GM21529 (cell line): ENCODE measurements at regions not wholly inside any gene's neighbourhood (a gene's known extent, or its start where the extent isn't known, plus 50 kb on each side); places are given as distances from the start of the nearest gene placed in this dataset.

Experiments used
- ATAC-seq: cut with Tn5 transposase; IDR thresholded peaks from one replicate; pipeline ENCODE4 v1.9.1; 2021; ENCODE audit not compliant: unreplicated experiment

DNA sequence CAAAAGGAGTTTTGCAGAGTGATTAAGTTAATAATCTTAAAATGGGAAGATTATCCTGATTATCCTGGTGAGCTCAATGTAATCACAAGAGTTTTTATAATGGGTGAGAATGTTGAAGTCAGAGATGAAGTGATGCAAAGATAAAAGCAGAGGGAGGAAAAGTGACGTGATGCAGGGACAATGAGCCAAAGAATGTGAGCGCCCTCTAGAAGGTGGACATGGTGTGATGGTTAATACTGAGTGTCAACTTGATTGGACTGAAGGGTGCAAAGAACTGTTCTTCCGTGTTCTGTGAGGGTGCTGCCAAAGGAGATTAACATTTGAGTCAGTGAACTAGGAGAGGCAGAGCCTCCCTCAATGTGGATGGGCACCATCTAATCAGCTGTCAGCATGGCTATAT lies 569.6 kb upstream of the AGTR1 start:
- ATAC-seq, result no peak

DNA sequence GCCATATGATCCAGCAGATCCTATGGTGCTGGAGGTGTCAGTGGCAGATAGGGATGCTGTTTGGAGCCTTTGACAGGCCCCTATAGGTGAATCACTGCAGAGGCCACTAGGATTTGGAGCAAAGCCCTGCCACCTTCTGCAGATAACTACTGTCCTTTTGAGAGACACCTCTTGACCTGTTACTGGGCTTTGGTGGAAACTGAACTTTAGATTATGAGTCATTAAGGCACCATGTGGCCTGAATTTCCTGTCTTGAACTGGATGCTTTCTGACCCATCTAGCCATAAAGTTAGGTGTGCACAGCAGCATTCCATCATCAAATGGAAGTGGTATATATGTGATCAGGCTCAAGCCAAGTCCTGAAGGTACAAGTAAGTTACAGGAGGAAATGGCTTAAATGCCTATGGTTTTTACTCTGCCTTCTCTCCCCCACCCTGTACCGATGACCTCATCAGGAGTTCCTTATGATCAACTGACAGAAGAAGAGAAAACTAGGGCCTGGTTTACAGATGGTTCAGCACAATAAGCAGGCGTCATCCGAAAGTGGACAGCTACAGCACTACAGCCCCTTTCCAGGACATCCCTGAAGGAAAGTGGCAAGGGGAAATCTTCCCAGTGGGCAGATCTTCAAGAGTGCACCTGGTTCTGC lies 565.6 kb upstream of the AGTR1 start:
- ATAC-seq, result no peak

DNA sequence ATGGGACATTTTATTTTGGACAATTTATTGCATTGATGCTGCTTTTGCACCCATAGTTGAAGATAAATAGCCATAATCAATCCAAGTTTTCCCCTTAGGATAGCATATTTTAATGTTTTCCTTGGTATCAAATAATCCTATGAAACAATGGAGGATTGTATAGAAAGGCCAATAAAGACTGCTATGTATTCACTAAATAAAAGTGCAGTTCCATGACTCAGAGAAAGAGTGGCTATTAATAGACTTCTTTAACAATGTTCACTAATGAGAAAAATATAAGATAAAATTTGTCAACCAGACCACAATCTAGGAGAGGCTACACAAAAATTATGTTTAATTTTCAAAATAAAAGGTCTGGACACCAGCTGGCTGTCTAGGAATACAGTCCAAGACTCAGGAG lies 560.9 kb upstream of the AGTR1 start:
- no peak for ATAC-seq

DNA sequence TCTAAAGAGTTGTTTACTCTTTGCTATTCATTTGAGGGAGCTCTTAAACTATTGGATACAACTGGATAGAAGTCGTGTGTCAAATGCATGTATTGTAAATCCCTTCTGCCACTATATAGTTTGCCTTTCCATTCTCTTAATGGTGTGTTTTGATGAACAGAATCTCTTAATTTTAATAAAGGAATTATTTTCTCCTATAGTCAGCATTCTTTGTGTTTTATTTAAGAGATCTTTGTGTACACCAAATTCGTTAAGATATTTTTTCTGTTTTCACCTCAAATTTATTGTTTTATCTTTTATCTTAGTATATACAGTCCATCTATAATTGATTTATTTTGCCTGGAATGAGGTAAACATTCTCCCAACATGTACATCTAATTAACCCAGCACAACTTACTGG lies 551.5 kb upstream of the AGTR1 start:
- ATAC-seq, result no peak

DNA sequence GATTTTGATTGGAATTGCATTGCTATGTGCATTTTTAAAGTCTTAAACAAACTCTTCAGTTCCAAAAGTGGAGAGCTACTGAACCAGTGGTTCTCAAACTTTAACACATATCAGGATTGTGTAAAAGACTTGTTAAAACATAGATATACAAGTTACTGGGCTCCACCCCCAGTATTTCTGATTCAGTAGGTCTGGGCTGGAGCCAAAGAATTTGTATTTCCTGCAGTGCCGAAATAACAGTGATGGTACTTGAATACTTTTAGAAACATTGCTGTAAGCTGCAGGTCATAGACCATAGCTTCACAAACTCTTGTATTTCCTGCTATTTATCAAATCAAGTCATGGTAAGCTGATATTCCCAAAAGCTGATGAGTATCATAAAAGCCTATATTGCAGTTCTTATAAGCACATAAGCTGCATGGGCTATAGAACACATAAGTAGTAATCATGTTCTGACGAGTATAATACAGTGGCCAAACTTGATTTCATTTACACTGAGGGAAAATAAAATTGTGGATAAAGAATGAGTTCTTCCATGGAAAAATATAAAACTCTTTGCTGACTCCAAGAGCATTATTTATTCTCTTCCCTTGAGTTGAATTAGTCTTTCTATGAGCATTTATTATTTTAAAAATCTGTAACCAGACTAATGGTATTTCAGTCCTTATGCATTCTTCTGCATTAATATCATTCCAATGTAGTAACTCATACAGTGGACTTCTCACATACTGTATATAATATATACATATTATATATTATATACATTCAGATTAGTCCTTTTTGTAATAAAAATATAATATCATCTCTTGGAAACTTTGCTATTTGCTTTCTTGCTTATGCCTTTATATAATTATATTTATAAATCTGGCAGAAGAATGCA lies 550.5 kb upstream of the AGTR1 start:
- no peak for ATAC-seq

DNA sequence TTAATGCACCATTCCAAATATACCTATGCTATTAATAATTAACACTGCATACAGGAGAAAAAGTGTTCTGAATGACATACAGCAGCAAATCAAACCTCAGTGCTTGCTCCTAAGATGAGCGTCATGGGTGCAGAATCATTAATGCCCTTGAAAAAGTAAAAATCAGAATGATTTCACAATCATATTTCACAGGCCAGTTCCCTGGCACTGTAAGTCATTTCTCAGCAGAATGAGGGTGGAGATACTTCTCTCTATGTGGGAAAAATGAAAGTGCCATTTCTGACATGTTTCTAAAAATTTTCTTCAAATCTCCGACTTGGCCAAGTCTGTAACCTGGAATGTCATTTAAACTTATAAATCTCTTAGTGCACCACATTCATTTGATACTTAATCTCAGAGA lies 549.8 kb upstream of the AGTR1 start:
- no peak for ATAC-seq

DNA sequence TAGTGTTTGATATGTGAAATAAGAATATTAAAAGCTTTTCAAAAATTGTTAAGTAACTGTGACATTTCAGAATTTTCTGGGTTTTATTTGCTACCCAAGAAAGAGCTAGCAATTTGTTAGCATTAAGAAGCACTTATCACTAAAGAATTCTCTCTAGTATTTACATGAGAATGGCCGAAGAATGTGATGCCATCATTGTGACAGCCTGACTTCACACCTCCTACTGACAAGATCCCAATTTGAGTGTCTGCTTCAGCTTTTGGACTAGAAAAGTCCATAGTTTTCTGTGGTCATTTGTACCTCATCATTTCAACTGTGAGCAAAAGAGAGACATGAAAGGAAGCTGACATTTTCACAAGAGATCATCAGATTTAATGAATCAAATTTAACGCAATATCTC lies 548.1 kb upstream of the AGTR1 start:
- ATAC-seq, result no peak

DNA sequence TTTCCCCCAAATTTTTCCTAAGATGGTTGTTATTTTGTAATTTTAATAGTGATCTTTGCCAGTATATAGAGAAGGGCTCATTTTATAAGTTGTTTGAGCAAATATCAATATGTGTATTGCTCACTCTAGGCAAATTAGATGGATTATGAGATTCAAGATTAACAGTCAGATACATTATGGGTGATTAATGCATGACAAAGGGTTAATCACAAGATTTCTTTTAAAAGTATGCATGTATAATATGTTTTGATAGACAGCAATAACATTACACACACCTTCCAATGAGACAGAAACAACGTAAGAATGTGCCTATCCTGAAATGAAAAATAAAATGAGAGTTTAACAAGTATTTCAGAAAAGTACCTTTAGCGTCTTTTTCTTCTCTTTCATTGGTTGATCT lies 547.6 kb upstream of the AGTR1 start:
- ATAC-seq, result no peak

DNA sequence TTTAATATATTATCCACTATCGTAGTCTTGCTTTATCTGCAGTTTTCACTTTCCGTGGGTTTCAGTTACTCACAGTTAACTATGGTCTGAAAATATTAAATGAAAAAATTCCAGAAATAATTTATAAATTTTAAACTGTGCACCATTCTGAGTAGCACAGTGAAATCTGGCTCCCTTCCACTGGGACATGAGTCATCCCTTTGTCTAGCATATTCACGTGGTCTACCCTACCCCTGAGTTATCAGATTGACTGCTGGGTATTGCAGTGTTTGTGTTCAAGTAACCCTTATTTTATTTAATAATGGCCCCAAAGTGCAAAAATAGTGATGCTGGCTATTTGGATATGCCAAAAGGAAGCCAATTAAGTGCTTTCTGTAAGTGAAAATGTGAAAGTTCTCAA lies 539.5 kb upstream of the AGTR1 start:
- ATAC-seq, result no peak

DNA sequence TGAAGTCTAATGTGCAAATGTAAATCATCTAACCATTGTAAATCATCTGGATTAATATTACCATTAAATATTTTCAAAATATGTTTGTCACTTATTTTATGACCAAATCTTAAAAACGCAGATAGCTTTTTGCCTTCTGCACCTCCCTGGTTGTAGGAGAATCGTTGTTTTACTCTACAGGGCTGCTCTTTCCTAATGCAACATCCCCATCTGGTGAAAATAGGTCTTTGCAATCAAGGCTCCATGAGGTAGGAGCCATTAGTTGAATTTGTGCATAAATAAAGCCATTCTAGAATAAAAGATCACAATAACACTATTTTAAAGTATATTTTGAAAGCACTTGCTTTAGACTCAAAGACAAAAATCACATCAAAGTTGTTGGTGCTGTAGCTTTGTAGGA lies 535.6 kb upstream of the AGTR1 start:
- ATAC-seq, result no peak

DNA sequence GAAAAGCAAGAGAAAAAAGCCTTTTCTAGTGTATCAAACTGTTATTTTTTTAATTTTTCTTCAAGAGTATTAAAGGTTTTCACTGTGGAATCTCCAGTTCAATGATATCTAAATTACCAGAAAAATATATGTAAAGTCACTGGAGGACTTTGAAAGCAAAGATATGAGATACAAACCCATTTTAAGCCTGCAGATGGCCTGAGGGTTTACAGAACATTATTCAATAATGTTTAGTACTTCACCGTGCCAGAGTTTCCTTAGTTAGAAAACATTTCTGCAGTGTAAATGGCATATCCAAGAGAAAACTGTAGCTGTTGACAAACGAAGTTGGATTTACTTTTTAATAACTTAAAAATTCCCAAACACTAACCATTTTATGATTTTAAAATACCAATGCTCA lies 529.4 kb upstream of the AGTR1 start:
- no peak for ATAC-seq

DNA sequence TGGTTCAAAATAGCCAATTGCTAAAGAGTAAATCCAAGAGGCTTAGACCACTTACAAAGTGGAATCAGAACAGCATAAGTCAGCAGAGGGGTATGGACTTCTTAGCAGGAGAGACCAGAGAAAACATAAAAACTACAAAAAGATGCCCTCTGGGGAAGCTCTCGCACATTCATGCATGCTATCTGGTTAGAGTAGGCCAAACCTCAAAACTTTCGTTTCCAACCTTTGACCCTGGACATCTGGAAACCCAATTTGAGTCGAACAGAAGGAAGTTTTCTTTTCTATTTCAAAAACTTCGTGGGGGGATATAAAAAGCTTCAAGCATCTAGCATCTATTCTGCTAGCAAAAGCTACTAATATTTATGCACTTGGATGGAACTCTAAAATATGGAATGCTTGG lies 523.9 kb upstream of the AGTR1 start:
- peak; percentile 65 for ATAC-seq

DNA sequence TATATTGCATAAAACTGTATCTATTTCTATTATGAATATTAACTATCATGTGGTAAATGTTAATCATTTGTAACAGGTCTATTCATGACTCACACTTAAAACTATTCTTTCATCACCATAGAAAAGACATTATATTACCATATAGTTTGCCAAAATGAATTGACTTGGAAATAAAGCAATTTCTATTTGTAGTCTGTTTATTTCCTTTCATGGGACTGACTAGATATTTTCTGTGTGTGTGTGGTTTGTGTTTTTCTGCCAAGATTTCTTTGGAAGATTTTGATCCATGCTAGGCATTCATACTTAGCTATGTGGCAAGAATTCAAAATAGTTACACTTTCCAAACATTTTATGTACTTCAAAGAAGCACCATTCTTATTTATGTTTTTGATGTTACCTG lies 522.5 kb upstream of the AGTR1 start:
- ATAC-seq, result no peak

DNA sequence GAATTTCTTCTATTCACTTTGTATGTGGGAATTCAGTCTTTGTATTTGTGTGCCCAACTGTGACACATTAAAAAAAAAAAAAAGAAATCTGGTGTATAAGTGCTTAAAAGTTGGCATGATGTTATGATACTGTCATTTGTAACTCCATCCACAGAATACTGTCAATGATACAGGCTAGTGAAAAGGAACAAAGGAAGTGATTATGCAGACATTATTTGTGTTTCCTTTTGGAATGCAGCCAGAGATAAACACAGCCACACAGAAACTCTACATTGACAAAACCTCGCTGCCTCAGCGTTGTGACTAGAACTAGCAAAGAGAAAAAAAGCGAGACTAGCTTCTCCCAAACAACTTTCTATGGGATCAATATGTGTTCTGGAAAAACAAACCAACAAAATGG lies 519.2 kb upstream of the AGTR1 start:
- no peak for ATAC-seq

DNA sequence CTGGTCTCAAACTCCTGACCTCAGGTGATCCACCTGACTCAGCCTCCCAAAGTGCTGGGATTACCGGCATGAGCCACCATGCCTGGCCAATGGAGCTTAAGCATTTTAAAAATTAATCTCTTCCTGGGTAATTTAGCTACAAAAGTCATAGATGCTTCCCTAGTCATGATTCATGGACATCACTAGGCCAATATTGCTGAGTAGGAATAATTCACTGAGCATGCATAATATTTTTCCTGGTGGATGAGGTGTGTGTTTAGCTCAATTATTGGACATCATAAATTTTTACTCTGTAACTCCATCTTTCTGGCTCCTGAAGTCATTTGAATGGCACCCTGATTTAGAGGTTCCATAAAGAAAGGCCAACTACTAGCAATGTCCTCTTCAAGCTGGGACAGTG lies 512.9 kb upstream of the AGTR1 start:
- ATAC-seq, result no peak

DNA sequence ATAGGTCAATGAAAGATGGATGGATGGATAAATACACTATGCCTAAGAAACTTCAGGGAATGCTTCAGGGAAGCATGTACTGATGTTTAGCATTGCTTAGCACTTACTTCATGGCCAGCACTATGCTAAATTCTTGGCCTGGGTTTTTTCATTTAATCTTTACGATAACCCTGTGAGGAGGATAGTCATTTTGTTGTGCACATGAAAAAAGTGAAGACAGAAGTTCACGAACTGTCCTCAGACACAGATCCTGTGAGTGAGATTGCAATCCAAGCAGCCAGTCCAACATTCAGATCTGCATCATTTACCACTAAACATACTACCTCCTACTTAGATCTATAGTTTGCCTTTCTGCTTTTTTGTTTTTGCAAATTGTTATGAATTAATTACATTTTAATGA lies 510.8 kb upstream of the AGTR1 start:
- no peak for ATAC-seq

DNA sequence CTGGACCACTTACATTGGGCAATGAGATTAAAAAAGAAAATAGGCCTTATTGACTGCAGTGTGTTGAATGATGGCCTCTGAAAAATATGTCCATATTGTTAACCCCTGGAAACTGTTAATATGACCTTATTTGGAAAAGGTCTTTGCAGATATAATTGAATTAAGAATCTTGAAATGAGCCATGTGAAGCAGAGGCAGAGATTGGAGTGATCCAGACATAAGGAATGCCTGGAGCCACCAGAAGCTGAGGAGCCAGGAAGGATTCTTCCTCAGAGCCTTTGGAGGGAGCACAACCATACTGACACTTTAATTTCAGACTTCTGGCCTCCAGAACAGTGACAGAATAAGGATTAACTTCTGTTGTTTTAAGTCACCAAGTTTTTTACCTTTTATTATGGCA lies 510.4 kb upstream of the AGTR1 start:
- ATAC-seq, result no peak

DNA sequence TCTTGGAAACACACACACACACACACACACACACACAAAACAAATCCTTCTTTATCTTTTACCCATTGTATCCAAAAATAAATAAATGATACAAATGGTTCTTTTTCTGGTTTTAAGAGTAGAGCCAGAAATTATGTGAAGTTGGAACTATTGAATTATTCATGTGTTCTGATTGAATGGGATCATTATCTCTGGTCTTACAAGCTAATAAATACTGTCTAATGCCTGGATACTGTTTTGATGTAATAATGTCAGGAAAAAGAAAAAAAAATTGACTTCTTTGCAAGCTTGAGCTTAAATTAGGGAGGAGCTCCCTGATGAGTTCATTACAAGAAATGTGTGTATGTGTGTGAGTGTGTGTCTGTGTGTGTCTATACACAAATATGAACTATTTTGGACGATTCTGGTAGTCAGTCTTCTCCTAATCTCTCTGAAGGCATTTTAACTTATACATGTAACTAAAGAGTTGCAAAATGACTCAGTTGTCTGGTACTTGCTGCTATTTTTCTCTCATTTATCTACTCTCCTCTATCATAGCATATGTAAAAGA lies 507.2 kb upstream of the AGTR1 start:
- ATAC-seq, result no peak

DNA sequence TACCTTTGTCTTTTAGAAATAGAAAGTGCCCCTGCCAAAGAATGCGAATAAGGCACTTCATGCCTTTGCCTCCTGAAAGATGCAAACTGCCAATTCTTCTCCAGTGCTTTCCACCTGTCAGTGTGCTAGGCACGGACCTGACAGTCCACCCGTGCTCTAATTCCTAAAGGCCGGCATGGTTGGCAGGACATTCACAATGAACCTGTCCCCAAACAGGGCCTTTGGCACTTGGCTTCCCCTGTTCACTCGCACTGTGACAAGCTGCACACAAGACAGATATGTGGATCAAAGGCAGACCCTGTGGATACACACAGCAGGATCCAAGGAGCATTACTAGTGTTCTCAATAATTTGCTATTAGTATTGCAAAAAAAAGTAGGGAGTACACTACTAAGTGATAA lies 505.7 kb upstream of the AGTR1 start:
- no peak for ATAC-seq

DNA sequence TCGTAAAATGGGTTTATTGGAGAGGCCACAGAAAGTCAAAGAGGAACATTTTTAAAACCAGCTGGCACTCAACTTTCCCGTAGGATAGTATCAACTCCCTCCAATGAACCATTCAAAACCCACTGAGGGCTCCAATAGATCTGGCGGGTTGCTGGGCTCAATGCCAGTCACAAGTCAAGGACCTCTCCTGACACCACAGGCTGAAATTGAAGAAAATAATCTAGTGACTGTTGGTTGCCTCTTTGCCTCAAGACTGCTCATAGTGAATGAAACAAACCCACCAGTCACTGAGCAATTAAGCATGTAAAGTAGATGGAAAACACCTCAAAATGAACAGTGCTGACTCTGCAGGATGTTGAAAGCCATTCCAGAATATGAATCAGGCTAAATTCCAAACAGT lies 500.6 kb upstream of the AGTR1 start:
- no peak for ATAC-seq

DNA sequence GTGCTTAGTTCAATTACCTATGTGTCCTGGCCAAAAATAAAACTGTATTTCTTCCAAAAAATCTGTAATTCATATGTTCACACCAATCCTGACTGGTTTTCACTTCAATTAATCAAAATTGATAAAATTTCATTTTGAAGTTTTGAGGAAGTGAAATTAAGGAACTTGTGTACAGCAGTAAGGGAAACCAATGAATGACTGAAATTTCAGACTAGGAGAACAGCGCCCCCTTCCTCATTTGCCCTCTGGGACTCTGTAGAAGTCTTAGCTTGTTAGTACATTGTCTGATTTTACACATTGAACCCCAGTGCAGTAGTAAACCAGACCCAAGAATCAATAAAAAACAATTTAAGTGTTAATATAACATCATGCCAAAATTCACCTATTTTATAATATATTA lies 495.3 kb upstream of the AGTR1 start:
- no peak for ATAC-seq

DNA sequence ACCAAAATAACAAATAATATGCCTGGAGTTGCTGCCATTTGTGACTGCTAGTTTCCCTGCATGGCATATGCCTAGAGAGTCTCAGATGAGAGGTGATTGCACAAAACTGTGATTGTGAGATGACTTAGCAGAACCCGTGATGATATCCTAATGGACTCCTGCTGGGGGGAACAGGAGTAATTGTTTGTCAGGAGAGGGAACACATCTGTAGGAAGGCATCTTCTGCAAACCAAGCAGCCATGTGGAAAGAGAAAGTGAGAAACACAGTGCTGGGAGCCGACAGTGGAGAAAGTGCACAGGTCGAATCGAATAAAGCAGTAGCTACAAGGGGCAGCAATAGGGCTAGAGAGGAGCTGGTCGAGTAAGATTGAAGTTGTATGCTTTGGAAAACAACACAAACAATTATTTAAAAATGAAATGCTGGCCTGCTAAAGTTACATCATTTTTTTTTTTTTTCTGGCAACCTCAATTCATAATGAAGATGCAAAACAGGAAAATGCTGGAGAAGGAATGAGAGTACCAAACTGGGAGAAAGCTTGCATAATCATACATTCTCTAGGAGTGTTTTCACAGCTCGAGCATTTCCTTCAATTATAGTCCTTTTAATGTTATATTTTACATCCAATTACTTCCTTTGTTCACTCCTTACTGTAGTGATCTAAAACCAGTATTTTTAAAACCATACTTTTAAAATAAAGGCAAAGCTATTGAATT lies 494.2 kb upstream of the AGTR1 start:
- ATAC-seq, result no peak
